ENCODE measurements at regions not wholly inside any gene's neighbourhood (a gene's known extent, or its start where the extent isn't known, plus 50 kb on each side); places are given as distances from the start of the nearest gene placed in this dataset.

DNA sequence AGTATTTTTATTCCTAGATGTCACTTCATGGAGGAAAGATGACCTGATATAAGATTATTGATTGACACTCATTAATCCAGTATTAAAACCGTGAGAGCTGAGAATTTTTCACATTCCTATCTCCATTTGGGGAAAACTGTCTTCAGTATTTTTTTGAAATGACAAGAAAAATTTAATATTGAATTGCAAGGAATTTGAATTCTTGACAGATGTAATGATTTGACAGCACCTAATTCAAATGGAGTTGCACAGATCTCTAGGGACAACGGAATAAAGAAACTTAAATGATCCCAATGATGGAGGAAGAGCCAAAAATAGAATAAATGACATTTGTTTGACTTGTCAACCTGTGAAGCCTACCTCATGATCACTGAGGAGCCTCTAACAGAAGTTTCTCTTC is 1591.4 kb downstream of the HACE1 start:
- TF ChIP-seq, protein P1, sequence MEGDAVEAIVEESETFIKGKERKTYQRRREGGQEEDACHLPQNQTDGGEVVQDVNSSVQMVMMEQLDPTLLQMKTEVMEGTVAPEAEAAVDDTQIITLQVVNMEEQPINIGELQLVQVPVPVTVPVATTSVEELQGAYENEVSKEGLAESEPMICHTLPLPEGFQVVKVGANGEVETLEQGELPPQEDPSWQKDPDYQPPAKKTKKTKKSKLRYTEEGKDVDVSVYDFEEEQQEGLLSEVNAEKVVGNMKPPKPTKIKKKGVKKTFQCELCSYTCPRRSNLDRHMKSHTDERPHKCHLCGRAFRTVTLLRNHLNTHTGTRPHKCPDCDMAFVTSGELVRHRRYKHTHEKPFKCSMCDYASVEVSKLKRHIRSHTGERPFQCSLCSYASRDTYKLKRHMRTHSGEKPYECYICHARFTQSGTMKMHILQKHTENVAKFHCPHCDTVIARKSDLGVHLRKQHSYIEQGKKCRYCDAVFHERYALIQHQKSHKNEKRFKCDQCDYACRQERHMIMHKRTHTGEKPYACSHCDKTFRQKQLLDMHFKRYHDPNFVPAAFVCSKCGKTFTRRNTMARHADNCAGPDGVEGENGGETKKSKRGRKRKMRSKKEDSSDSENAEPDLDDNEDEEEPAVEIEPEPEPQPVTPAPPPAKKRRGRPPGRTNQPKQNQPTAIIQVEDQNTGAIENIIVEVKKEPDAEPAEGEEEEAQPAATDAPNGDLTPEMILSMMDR (IDR thresholded peaks at IDR 0.05): no peak
- TF ChIP-seq POLR2A (IDR thresholded peaks at IDR 0.05; ENCODE audit: low read depth): no peak

All from esophagus muscularis mucosa (tissue), 3 donors.